HG03565 (cell line): ENCODE measurements at regions not wholly inside any gene's neighbourhood (a gene's known extent, or its start where the extent isn't known, plus 50 kb on each side); places are given as distances from the start of the nearest gene placed in this dataset.

ENCODE experiments used
- ATAC-seq: cut with Tn5 transposase; IDR thresholded peaks from one replicate; pipeline ENCODE4 v1.9.1; 2021; ENCODE audit warnings: mild to moderate bottlenecking, moderate library complexity; ENCODE audit not compliant: unreplicated experiment

- ATAC-seq = no peak
These were observed 237.4 kb upstream of the PPP2R3A start for GRCh38 chr3:135728007-135728721.

- no peak for ATAC-seq
These were observed 234.0 kb upstream of the PPP2R3A start for GRCh38 chr3:135731546-135731945.

GRCh38 chr3:135736740-135737139 lies 228.8 kb upstream of the PPP2R3A start:
- no peak for ATAC-seq

GRCh38 chr3:135739779-135740178 lies 225.7 kb upstream of the PPP2R3A start:
- no peak for ATAC-seq

- ATAC-seq = no peak
These were observed 225.3 kb upstream of the PPP2R3A start for GRCh38 chr3:135740211-135740610.

GRCh38 chr3:135740751-135741150 lies 224.8 kb upstream of the PPP2R3A start:
- no peak for ATAC-seq

GRCh38 chr3:135751991-135752390 lies 213.5 kb upstream of the PPP2R3A start:
- no peak for ATAC-seq

- ATAC-seq = no peak
These were observed 212.7 kb upstream of the PPP2R3A start for GRCh38 chr3:135752851-135753250.

GRCh38 chr3:135753506-135753905 lies 212.0 kb upstream of the PPP2R3A start:
- no peak for ATAC-seq

- ATAC-seq = no peak
These were observed 210.0 kb upstream of the PPP2R3A start for GRCh38 chr3:135755330-135756105.

- no peak for ATAC-seq
These were observed 209.3 kb upstream of the PPP2R3A start for GRCh38 chr3:135756106-135756668.

- ATAC-seq = no peak
These were observed 208.1 kb upstream of the PPP2R3A start for GRCh38 chr3:135757421-135757820.

GRCh38 chr3:135758961-135759360 lies 206.6 kb upstream of the PPP2R3A start:
- no peak for ATAC-seq

- no peak for ATAC-seq
These were observed 205.9 kb upstream of the PPP2R3A start for GRCh38 chr3:135759651-135760050.

GRCh38 chr3:135760581-135760980 lies 204.9 kb upstream of the PPP2R3A start:
- ATAC-seq = no peak

GRCh38 chr3:135762188-135762856 lies 203.2 kb upstream of the PPP2R3A start:
- ATAC-seq = no peak

GRCh38 chr3:135766115-135766514 lies 199.4 kb upstream of the PPP2R3A start:
- no peak for ATAC-seq

GRCh38 chr3:135771760-135772159 lies 193.8 kb upstream of the PPP2R3A start:
- ATAC-seq = no peak

GRCh38 chr3:135779024-135779423 lies 186.5 kb upstream of the PPP2R3A start:
- ATAC-seq = no peak

- ATAC-seq = no peak
These were observed 185.8 kb upstream of the PPP2R3A start for GRCh38 chr3:135779590-135780235.
